Fibroblast of upper back skin (primary cell): ENCODE measurements at regions not wholly inside any gene's neighbourhood (a gene's known extent, or its start where the extent isn't known, plus 50 kb on each side); places are given as distances from the start of the nearest gene placed in this dataset.

Experiments
- DNase-seq: peaks from one replicate; pipeline ENCODE4 v3.0.0-alpha.2; 2013

DNA sequence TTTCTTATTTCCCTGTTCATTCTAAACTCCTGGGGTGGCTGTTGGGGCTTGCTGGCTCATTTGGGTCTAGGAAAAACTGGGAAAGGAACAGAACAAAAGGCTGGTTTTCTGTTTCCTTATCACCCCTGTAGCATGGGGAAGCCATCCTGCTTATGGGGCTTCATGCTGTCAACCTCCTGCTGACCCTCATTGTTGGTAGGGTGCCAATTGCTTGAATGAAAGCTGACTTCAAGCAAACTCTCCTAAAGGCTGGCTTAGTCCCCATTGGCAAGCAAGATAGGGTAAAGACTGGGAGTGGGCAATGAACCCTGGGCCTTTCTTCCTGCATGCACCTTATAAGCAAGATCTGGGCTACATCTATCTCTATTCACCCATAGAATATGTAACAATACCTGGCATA is 511.6 kb downstream of the DMAC1 start:
- no peak for DNase-seq

GRCh38 chr9:7287065-7287464 is 512.5 kb downstream of the DMAC1 start:
- no peak for DNase-seq

GRCh38 chr9:7286101-7286500 is 513.5 kb downstream of the DMAC1 start:
- no peak for DNase-seq

DNA sequence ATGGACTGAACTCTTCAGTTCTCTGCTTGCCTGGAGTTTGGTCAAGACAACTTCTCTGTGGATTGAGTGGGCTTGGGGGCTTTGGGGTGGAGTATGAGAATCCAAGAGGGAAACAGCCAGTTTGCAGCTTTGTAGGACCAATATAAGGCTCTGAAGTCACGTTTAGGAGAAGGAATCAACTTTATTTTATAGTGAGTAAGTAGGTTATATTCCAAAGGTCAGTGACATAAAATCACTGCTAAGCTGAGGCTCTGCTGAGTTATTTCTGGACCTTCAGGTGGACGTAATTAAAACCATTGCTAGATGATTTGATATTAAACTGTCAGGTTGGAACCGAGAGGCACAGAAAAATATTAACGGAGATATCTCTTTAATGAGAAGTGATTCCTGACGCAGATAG is 514.4 kb downstream of the DMAC1 start:
- DNase-seq: no peak

DNA sequence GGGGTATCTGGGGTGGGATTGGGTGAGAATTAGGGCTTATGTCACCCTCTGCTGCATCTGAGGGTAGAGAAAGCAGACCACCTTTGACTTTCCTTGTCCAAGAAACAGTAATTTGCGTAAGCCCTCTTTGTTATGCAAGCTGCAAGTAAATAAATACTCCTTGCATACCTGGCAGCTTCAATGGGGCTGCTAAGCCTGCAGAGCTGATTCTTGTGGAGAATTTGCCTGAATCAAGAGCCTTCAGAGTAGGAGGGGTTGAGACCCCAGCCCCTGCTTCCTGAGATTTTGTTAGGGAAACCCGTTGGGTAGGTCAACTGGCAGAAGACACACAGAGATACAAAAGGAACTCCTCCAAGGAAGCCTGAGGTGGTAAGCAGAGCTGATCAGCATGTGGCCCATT is 515.1 kb downstream of the DMAC1 start:
- DNase-seq: no peak

- no peak for DNase-seq
These were observed 515.5 kb downstream of the DMAC1 start for GRCh38 chr9:7284117-7284516.

DNA sequence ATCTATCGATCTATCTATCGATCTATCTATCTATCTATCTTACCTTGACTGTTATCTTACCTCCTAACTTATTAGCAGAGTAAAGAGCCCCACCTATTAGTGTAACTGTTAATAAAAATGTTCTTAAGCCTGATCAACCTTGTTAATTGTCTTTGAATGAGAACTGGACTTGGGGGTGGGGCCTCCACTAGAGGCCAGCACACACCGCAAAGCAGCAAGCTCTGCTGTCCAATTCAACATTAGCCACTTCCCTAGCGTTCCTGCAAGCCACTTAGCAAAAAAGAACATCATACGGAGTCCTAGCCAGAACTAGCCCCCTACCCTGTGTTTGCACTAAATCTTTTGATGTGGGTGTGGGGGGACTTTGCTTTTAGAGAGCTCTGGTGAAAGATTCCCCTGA is 515.8 kb downstream of the KDM4C start:
- DNase-seq: peak; percentile 17

DNA sequence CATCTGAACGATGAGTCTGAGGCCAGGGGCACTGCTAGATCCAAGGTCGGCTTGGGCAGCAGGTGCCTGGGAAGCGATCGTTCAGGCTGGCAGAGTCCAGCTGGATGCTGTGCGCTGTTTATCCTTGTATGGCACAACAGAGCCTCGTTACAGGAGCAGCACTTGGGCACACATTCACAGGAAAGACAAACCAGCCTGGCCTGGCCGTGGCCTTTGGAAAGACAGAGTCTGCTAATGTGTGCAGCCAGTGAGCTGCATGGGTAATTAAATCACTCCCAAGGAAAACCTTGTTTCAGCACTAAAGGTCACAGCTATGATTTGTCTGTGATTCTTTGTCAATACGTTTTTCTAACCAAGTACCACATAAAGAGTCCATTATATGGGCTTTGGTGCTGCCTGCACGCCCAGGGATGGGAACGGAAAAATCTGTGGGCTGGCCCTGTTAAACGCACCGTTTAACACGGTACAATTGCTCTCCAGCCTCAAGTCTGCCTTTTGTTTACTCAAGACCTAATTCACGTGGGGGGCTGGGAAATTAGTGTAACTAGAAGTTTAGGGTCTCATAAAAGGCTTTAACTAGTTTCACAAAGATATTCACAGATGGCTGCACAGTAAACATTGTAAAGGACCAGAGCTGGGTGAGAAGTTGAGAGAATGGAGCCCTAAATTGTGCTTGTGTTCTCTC is 509.3 kb downstream of the KDM4C start:
- no peak for DNase-seq

- no peak for DNase-seq
These were observed 507.4 kb downstream of the KDM4C start for GRCh38 chr9:7265181-7265580.

GRCh38 chr9:7259544-7260241 is 501.9 kb downstream of the KDM4C start:
- DNase-seq: no peak

DNA sequence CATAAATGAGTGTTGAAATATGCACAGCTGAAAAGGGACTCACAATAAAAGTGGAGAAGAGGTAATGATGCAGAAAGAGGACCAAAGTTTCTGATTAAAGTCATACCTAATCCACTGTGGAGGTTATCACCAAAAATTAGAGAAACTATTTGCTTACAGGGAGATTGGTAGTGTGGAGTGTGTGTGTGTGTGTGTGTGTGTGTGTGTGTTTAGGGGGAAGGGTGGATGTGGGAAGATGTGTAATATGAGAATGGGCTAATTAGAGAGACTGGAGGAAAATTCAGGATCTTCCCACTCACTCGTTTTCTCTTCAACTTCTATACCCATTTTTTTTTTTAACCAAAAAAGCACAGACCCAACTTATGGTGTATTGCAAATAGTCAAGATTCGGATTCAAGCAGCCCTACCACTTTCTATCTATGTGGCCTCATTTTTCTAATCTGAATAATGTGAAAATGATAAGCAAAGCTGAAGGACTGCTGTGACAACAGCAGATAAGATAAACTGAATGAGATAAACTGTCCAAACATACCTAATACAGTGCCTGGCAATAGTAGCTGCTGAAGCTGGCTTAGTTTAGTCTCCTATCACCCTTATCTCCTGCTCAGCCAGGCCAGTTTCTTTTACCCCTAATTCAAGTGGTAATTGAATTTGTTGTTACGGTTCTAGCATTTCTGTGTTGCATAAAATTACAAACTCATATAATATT is 501.1 kb downstream of the KDM4C start:
- no peak for DNase-seq

GRCh38 chr9:7246917-7247522 is 489.2 kb downstream of the KDM4C start:
- DNase-seq: peak; percentile 7

- DNase-seq: no peak
These were observed 488.3 kb downstream of the KDM4C start for GRCh38 chr9:7245976-7246580.

DNA sequence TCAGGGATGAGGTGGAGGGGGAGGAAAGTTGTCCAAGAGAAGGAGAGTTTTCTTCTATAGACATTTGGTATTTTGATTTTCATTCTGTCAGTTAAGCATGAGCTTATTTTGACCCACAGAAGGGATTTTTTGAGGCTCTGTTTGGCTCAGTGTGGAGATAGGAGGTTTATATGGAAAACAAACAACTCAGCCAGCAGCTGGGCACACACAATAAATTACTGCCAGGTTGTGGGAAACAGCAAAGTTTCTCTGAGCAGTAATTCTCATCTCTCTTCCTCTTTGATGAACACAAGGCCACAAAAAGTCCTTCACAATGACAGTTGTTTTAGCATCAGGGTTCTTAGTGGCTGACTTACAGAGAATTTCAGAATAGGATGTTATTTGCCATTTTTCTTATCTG is 486.1 kb downstream of the KDM4C start:
- DNase-seq: no peak

DNA sequence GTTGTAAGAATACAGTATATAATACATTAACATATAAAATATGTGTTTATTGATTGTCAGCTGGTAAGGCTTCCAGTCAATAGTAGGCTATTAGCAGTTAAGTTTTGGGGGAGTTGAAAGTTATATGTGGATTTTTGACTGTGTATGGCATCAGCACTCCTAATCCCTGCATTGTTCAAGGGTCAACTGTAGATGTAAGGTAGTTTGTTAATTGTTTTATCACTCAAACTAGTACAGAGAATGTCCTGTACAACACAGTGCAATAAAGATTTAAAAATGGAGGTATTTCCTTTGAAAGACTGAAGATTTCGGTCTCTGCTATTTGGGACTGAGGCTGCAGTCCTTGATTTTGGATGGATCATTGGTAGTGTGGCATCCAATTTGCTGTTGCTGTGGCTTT is 484.4 kb downstream of the KDM4C start:
- DNase-seq: no peak

DNA sequence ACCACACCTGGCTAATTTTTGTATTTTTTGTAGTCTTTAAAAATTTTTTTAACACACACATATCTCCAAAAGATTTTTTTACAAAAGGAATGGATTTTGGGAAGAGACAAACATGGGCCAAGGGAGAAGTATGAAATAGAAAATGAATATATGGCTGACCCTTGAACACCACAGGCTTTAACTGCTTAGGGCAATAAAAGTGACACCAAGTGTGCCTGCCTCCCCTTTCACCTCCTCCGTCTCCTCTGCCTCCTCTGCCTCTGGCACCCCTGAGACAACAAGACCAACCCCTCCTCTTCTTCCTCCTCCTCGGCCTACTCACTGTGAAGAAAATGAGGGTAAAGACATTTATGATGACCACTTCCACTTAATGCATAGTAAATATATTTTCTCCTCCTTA is 483.9 kb downstream of the KDM4C start:
- no peak for DNase-seq

- no peak for DNase-seq
These were observed 483.0 kb downstream of the KDM4C start for GRCh38 chr9:7240569-7241311.

DNA sequence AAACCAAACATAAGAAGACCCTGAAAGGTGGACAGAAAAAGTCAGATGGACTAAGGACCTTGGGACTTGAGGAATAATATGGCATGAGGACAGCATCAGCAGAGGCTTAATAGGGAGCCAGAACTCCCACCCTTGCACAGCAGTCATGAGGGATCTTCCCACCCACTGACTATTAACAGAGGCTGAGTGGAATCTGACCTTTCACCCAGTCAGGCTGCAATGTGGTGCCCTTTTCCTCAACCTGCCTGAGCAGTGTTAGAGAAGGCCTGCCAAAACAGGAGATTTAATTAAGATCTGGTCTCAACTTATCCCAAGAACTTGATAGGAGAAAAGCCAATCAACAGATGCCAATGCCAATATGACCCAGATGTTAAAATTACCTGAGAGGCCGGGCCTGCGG is 481.9 kb downstream of the KDM4C start:
- DNase-seq: no peak

- DNase-seq: no peak
These were observed 480.5 kb downstream of the KDM4C start for GRCh38 chr9:7238247-7238637.

GRCh38 chr9:7237473-7238246 is 479.9 kb downstream of the KDM4C start:
- peak; percentile 89 for DNase-seq

GRCh38 chr9:7236186-7236585 is 478.4 kb downstream of the KDM4C start:
- no peak for DNase-seq

GRCh38 chr9:7234144-7234543 is 476.4 kb downstream of the KDM4C start:
- peak; percentile 33 for DNase-seq
